Neural cell (in vitro differentiated cells): ENCODE measurements at regions not wholly inside any gene's neighbourhood (a gene's known extent, or its start where the extent isn't known, plus 50 kb on each side); places are given as distances from the start of the nearest gene placed in this dataset.

Source experiments
- H2AFZ ChIP-seq: fragments of 200-600, 300-800 bp; sonication (generic), shearing (Covaris generic); 2 replicates; pipeline ENCODE4 v1.6.0; 2014; ENCODE audit warnings: low read depth, mild to moderate bottlenecking, antibody characterized with exemption, low read length, moderate library complexity
- H3F3A ChIP-seq: fragments of 200-600 bp; shearing (Covaris generic); 2 replicates; pipeline ENCODE4 v1.6.1; 2016; ENCODE audit warnings: mild to moderate bottlenecking, moderate library complexity, mixed read lengths, antibody characterized with exemption, low read length; ENCODE audit not compliant: insufficient read depth, poor library complexity, severe bottlenecking
- H3K27ac ChIP-seq: fragments of 200-600, 300-800 bp; sonication (generic), shearing (Covaris generic); 2 replicates; pipeline ENCODE4 v1.5.1; 2014; ENCODE audit warnings: mild to moderate bottlenecking, low read length, moderate library complexity
- H3K27me3 ChIP-seq: fragments of 300-800, 200-600 bp; sonication (generic), shearing (Covaris generic); 2 replicates; pipeline ENCODE4 v1.6.0; 2014; ENCODE audit warnings: mild to moderate bottlenecking, low read depth, low read length, moderate library complexity; ENCODE audit not compliant: insufficient read depth
- H3K36me3 ChIP-seq: fragments of 300-800, 200-600 bp; sonication (generic), shearing (Covaris generic); 2 replicates; pipeline ENCODE4 v1.5.1; 2014; ENCODE audit warnings: mild to moderate bottlenecking, antibody characterized with exemption, low read length, moderate library complexity; ENCODE audit not compliant: insufficient read depth
- H3K4me2 ChIP-seq: fragments of 300-800, 200-600 bp; sonication (generic), shearing (Covaris generic); 2 replicates; pipeline ENCODE4 v1.6.0; 2014; ENCODE audit warnings: mild to moderate bottlenecking, low read length
- H3K4me3 ChIP-seq: fragments of 300-800, 200-600 bp; sonication (generic), shearing (Covaris generic); 2 replicates; pipeline ENCODE4 v1.5.1; 2014; ENCODE audit warnings: mild to moderate bottlenecking, low read length, moderate library complexity
- H3K79me2 ChIP-seq: fragments of 200-600 bp; shearing (Covaris generic); replicated peaks from 2 replicates; pipeline ENCODE4 v1.6.0; 2014; ENCODE audit warnings: mild to moderate bottlenecking, low read length, moderate library complexity; ENCODE audit not compliant: insufficient read depth
- H3K9ac ChIP-seq: fragments of 300-800, 200-600 bp; sonication (generic), shearing (Covaris generic); 2 replicates; pipeline ENCODE4 v1.6.1; 2016; ENCODE audit warnings: mild to moderate bottlenecking, low read length, mixed read lengths
- H3K9me2 ChIP-seq: fragments of 200-600 bp; shearing (Covaris generic); 2 replicates; pipeline ENCODE4 v1.6.1; 2016; ENCODE audit warnings: mild to moderate bottlenecking, low read length, mixed read lengths; ENCODE audit not compliant: insufficient read depth
- H3K9me3 ChIP-seq: fragments of 200-600, 300-800 bp; sonication (generic), shearing (Covaris generic); 2 replicates; pipeline ENCODE4 v1.6.1; 2016; ENCODE audit warnings: mild to moderate bottlenecking, mixed run types, low read length, moderate library complexity, mixed read lengths
- H4K20me1 ChIP-seq: fragments of 200-600 bp; shearing (Covaris generic); 2 replicates; pipeline ENCODE4 v1.6.1; 2016; ENCODE audit warnings: mild to moderate bottlenecking, mixed run types; ENCODE audit not compliant: insufficient read depth
- CTCF ChIP-seq: fragments of 450-650 bp; IDR thresholded peaks from 2 replicates; pipeline ENCODE4 v1.5.1; 2014; ENCODE audit warnings: antibody characterized with exemption, mild to moderate bottlenecking, moderate library complexity; ENCODE audit not compliant: poor library complexity, severe bottlenecking
- EP300 ChIP-seq: fragments of 450-650 bp; conservative IDR thresholded peaks from 2 replicates; pipeline ENCODE4 v1.6.1; 2014; ENCODE audit warnings: antibody characterized with exemption, mild to moderate bottlenecking, moderate library complexity; ENCODE audit not compliant: poor library complexity, severe bottlenecking
- EZH2 ChIP-seq: fragments of 200-600, 300-800 bp; shearing (Covaris generic), sonication (generic); IDR thresholded peaks from 2 replicates; pipeline ENCODE4 v1.6.1; 2014; ENCODE audit warnings: antibody characterized with exemption, low read length, borderline replicate concordance, mild to moderate bottlenecking; ENCODE audit not compliant: insufficient read depth, poor library complexity, severe bottlenecking
- MXI1 ChIP-seq: fragments of 450-650 bp; conservative IDR thresholded peaks from 2 replicates; pipeline ENCODE4 v1.6.1; 2014; ENCODE audit warnings: antibody characterized with exemption, mild to moderate bottlenecking; ENCODE audit not compliant: poor library complexity, severe bottlenecking
- POLR2AphosphoS5 ChIP-seq: IDR thresholded peaks from 2 replicates; pipeline ENCODE4 v1.6.1; 2012
- RAD21 ChIP-seq: fragments of 450-650 bp; conservative IDR thresholded peaks from 2 replicates; pipeline ENCODE4 v1.6.1; 2014; ENCODE audit warnings: antibody characterized with exemption, mild to moderate bottlenecking, moderate library complexity
- REST ChIP-seq: IDR thresholded peaks from 2 replicates; pipeline ENCODE4 v1.6.1; 2012; ENCODE audit warnings: borderline replicate concordance
- SMC3 ChIP-seq: fragments of 450-650 bp; conservative IDR thresholded peaks from 2 replicates; pipeline ENCODE4 v1.6.1; 2014; ENCODE audit warnings: antibody characterized with exemption, mild to moderate bottlenecking, moderate library complexity; ENCODE audit not compliant: poor library complexity
- TAF1 ChIP-seq: IDR thresholded peaks from 2 replicates; pipeline ENCODE4 v1.6.1; 2012; ENCODE audit warnings: low read depth

DNA sequence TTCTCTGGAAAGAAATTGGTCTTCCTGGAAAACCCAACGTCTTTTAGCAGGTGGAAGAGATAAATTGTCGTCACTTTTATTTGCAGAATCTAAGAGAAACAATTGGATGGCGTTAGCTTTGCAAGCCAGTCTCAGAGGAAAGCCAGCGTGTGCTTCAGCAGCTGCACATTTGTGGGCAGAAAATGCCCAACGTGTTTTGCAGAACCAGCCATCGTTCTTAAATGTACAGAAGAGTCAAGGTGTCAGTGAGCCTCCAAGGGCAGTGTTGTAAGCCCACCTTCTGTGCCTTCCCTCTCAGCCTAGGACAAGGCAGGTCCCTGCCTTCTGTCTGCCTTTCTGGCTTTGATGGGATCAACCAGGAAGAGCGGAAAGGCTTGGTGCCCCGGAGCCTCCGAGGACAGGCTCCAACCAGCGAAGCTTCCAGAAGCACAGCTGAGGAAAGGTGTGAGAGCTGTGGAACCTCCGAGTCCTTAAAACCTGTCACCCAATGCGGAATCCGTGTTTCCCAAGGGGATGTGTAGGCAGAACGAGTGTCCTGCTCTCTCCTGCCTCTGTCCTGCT lies 116.0 kb upstream of the IRX2 start (continued):
- TF ChIP-seq REST (no peak), EP300 (no peak)

DNA sequence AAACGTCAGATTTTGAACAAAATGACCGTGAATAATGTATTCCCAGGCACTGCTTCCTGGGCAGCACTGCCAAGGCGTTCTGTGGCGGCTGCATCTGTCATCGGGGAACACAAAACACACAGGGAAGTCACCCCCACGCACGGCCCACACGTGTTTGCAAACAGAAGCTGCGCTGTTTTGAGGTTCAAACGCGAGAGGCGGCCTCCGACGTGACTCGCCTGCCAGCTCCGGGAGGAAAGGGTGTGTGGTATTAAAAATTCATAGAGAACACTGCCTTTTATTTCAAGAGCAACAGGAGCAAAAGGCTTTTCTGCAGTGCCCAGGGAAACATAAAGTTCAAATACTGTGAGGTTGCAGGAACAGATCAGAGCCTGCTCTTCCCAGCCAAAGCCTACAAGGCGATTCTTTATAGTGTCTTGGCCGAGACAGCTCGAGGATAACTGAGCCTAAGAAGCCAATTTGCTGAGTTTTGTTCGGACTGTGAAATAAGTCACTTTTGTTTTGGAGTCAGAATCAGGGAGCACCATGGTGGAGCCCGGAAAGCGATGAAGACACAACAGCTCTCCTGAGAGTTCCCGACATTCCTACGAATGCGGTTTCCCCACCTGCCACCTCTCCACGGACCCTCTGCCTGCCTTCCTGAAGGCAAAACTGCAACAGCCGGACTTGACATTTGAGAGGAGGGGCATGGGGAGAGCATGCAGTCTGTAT lies 115.3 kb upstream of the IRX2 start:
- Histone ChIP-seq H4K20me1 (no peaks in the 10 kb centered on the region), H3K4me2 (no peak overlapping the region), H3K36me3 (no peaks in the 10 kb centered on the region), H3K27me3 (no peaks in the 10 kb centered on the region), H3K9me3 (no peaks in the 10 kb centered on the region), H3F3A (no peaks in the 10 kb centered on the region), H3K79me2 (no peaks in the 10 kb centered on the region), H3K9me2 (no peaks in the 10 kb centered on the region), H2AFZ (no peak overlapping the region), H3K9ac (no peak overlapping the region), H3K27ac (no peak overlapping the region), H3K4me3 (no peak overlapping the region)
- TF ChIP-seq RAD21 (no peak), EZH2 (no peak), EP300 (no peak), SMC3 (no peak), CTCF (no peak), TAF1 (no peak), MXI1 (no peak), POLR2AphosphoS5 (no peak), REST (no peak)
